ENCODE measurements at regions not wholly inside any gene's neighbourhood (a gene's known extent, or its start where the extent isn't known, plus 50 kb on each side); places are given as distances from the start of the nearest gene placed in this dataset.

DNA sequence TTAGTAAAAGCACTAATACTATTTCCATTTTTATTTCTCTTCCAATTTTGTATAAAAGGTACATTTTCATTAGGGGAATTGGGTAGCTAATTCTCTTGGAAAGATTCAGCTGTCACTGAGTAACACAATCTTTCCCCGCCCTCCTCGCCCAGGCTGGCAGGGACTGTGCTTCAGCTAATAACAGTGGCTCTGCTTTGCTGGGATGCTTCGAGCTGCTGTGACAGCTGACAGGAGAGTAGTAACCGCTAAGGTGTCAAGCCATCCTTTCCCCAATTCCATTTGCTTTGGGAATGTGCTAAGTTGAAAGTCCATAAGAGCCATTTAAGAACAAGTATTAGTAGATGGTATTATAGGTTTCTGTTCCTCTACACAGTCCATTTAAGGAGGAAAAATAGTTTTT lies 106.7 kb upstream of the NRIP1 start:
- Histone ChIP-seq H4K20me1 (replicated peaks; ENCODE audit: insufficient read depth) (no peaks in the 10 kb centered on the region), H3K27me3 (ENCODE audit: insufficient read depth) (no peaks in the 10 kb centered on the region), H3K9me2 (ENCODE audit: insufficient read depth) (no peaks in the 10 kb centered on the region), H3K4me1 (ENCODE audit: insufficient read depth) (no peaks in the 10 kb centered on the region), H2AFZ (no peak overlapping the region), H3F3A (replicated peaks; ENCODE audit: low read depth) (no peaks in the 10 kb centered on the region), H3K27ac (ENCODE audit: low read depth) (no peak overlapping the region), H3K4me2 (no peak overlapping the region), H3K4me3 (no peak overlapping the region), H3K36me3 (ENCODE audit: insufficient read depth) (no peaks in the 10 kb centered on the region), H3K79me2 (replicated peaks; ENCODE audit: insufficient read depth) (no peaks in the 10 kb centered on the region)
- H3K4me3 Mint-ChIP-seq, result no peak overlapping the region
- H3K27me3 Mint-ChIP-seq (ENCODE audit: insufficient read depth, low read depth, poor library complexity), result peaks cover 2% of the 10 kb centered on the region
- no peaks in the 10 kb centered on the region for H3K36me3 Mint-ChIP-seq (ENCODE audit: low read depth)
- TF ChIP-seq, protein P1, sequence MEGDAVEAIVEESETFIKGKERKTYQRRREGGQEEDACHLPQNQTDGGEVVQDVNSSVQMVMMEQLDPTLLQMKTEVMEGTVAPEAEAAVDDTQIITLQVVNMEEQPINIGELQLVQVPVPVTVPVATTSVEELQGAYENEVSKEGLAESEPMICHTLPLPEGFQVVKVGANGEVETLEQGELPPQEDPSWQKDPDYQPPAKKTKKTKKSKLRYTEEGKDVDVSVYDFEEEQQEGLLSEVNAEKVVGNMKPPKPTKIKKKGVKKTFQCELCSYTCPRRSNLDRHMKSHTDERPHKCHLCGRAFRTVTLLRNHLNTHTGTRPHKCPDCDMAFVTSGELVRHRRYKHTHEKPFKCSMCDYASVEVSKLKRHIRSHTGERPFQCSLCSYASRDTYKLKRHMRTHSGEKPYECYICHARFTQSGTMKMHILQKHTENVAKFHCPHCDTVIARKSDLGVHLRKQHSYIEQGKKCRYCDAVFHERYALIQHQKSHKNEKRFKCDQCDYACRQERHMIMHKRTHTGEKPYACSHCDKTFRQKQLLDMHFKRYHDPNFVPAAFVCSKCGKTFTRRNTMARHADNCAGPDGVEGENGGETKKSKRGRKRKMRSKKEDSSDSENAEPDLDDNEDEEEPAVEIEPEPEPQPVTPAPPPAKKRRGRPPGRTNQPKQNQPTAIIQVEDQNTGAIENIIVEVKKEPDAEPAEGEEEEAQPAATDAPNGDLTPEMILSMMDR (conservative IDR thresholded peaks at IDR 0.05; ENCODE audit: low read depth in 2 of 2), result no peak
- TF ChIP-seq EZH2phosphoT487 (IDR thresholded peaks at IDR 0.05; ENCODE audit: unreplicated experiment), result no peak
- no peak for TF ChIP-seq JUNB (IDR thresholded peaks at IDR 0.05; ENCODE audit: unreplicated experiment)
- TF ChIP-seq, protein P2, sequence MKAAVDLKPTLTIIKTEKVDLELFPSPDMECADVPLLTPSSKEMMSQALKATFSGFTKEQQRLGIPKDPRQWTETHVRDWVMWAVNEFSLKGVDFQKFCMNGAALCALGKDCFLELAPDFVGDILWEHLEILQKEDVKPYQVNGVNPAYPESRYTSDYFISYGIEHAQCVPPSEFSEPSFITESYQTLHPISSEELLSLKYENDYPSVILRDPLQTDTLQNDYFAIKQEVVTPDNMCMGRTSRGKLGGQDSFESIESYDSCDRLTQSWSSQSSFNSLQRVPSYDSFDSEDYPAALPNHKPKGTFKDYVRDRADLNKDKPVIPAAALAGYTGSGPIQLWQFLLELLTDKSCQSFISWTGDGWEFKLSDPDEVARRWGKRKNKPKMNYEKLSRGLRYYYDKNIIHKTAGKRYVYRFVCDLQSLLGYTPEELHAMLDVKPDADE (IDR thresholded peaks at IDR 0.05), result no peak
- no peak for TF ChIP-seq ZNF331 (CRISPR knock-in tag; IDR thresholded peaks at IDR 0.05; ENCODE audit: low read depth)
- no peak for TF ChIP-seq STAT1 (IDR thresholded peaks at IDR 0.05; ENCODE audit: unreplicated experiment)
- TF ChIP-seq CREB1 (CRISPR knock-in tag; IDR thresholded peaks at IDR 0.05; ENCODE audit: low read depth), result no peak
- TF ChIP-seq NANOG (IDR thresholded peaks at IDR 0.05; ENCODE audit: borderline replicate concordance), result no peak
- TF ChIP-seq ZNF114 (CRISPR knock-in tag; IDR thresholded peaks at IDR 0.05), result no peak
- no peak for TF ChIP-seq EZH2 (IDR thresholded peaks at IDR 0.05; ENCODE audit: low read depth, unreplicated experiment)
- TF ChIP-seq, protein P3, sequence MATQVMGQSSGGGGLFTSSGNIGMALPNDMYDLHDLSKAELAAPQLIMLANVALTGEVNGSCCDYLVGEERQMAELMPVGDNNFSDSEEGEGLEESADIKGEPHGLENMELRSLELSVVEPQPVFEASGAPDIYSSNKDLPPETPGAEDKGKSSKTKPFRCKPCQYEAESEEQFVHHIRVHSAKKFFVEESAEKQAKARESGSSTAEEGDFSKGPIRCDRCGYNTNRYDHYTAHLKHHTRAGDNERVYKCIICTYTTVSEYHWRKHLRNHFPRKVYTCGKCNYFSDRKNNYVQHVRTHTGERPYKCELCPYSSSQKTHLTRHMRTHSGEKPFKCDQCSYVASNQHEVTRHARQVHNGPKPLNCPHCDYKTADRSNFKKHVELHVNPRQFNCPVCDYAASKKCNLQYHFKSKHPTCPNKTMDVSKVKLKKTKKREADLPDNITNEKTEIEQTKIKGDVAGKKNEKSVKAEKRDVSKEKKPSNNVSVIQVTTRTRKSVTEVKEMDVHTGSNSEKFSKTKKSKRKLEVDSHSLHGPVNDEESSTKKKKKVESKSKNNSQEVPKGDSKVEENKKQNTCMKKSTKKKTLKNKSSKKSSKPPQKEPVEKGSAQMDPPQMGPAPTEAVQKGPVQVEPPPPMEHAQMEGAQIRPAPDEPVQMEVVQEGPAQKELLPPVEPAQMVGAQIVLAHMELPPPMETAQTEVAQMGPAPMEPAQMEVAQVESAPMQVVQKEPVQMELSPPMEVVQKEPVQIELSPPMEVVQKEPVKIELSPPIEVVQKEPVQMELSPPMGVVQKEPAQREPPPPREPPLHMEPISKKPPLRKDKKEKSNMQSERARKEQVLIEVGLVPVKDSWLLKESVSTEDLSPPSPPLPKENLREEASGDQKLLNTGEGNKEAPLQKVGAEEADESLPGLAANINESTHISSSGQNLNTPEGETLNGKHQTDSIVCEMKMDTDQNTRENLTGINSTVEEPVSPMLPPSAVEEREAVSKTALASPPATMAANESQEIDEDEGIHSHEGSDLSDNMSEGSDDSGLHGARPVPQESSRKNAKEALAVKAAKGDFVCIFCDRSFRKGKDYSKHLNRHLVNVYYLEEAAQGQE (IDR thresholded peaks at IDR 0.05; ENCODE audit: unreplicated experiment), result no peak
- H3K27ac Mint-ChIP-seq, result no peak overlapping the region
- no peaks in the 10 kb centered on the region; the same call in 2 of the 3 replicates for H3K4me1 Mint-ChIP-seq
- peaks cover 3% of the 10 kb centered on the region; the same call in 1 of the 3 replicates for H3K9me3 Mint-ChIP-seq
- no peak for DNase-seq (ENCODE audit: low spot score)
- no peak for ATAC-seq

Data from GM23338 (cell line).